ENCODE measurements at regions not wholly inside any gene's neighbourhood (a gene's known extent, or its start where the extent isn't known, plus 50 kb on each side); places are given as distances from the start of the nearest gene placed in this dataset.

DNA sequence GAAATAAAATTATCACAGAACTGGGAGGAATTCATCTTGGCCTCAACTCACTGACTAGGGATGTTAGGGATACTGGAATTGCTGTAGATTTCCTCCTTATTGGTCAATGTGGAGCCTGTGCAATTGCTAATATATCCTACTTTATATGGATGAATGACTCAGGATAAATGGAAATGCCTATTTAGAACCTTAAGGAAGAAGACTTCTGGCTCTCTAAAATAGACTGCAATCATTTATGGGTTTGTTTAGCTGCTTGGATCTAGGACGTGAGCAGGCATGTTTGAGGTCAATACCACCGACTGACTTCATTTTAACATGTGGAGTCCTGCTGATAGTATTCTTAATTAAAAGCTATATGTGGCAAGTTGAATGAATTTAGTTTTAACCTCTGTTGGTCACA is 1040.1 kb upstream of the LRRN3 start:
- no peak for DNase-seq (ENCODE audit: low spot score)

GRCh38 chr7:110051372-110051771 is 1039.6 kb upstream of the LRRN3 start:
- no peak for DNase-seq (ENCODE audit: low spot score)

DNA sequence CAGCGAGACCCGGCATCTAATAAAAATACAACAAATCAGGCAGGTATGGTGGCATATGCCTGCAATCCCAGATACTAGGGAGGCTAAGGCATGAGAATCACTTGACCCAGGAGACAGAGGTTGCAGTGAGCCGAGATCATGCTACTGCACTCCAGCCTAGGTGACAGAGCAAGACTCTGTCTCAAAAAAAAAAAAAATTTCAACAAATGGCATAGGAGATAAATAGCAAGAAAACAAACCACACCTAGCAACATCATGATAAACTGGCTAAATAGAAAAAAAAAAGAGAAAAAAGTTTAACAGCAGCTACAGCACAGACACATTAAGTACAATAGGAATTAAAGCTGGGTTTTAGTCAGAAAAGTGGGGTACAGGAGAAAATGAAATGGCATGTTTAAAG is 1034.6 kb upstream of the LRRN3 start:
- DNase-seq (ENCODE audit: low spot score) = no peak

DNA sequence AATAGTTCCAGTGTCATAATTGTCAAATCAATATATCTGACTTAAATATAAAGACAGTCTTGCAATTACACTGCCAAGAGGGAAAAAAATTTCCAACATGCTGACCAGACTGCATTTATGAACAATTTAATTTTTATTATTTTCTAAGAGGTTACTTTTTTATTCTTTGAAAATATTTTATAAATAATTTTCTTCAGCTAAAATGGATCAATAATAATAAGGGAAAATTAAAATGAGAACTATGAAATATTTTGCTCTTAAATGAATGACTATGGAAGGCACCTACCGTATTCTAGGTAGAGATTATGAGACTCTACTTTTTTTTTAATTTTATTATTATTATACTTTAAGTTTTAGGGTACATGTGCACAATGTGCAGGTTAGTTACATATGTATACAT is 1032.5 kb upstream of the LRRN3 start:
- no peak for DNase-seq (ENCODE audit: low spot score)

- DNase-seq (ENCODE audit: low spot score) = no peak
Observed at GRCh38 chr7:110061387-110061786, 1029.5 kb upstream of the LRRN3 start.

DNA sequence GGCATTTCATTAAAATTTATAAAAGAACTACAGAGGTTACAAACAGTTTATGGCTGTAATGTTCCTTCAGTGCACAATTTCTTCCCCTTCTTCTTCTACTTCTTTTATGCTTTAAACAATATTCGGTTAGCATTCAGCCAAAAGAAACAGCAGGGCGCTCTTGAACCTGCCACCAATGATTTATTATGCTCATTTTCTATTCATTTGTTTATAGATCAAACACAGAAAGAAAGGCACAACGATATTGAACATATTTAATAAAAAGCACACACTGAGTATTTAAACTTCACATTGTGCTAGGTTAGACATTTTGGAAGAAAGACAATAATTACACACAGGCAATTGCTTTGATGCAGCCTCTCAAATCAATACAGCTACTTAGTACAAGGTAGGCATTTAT is 1025.8 kb upstream of the LRRN3 start:
- DNase-seq (ENCODE audit: low spot score) = no peak

- no peak for DNase-seq (ENCODE audit: low spot score)
Observed at GRCh38 chr7:110066843-110067242, 1024.1 kb upstream of the LRRN3 start.

DNA sequence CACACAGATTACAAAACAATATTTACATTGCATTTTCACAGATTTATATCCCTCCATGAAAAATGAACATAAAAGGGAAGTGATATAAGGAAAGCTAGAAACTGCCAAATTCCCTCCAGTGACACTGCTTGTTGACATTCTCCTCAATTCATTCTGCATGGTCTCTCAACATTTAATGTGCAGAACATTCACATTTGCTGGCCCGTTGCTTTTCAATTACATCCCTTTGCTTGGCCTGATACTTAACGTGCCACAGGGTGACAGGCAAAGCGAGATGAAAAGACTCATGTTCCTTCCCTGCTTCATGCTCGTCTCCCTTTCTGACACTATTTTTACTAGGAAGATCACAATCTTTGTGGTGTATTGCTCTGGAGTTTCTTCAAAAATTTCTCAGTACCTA is 1019.7 kb upstream of the LRRN3 start:
- no peak for DNase-seq (ENCODE audit: low spot score)

- DNase-seq (ENCODE audit: low spot score) = no peak
Observed at GRCh38 chr7:110075450-110075849, 1015.5 kb upstream of the LRRN3 start.

- DNase-seq (ENCODE audit: low spot score) = no peak
Observed at GRCh38 chr7:110076194-110076593, 1014.7 kb upstream of the LRRN3 start.

GRCh38 chr7:110084181-110084807 is 1006.6 kb upstream of the LRRN3 start:
- no peak for DNase-seq (ENCODE audit: low spot score)

DNA sequence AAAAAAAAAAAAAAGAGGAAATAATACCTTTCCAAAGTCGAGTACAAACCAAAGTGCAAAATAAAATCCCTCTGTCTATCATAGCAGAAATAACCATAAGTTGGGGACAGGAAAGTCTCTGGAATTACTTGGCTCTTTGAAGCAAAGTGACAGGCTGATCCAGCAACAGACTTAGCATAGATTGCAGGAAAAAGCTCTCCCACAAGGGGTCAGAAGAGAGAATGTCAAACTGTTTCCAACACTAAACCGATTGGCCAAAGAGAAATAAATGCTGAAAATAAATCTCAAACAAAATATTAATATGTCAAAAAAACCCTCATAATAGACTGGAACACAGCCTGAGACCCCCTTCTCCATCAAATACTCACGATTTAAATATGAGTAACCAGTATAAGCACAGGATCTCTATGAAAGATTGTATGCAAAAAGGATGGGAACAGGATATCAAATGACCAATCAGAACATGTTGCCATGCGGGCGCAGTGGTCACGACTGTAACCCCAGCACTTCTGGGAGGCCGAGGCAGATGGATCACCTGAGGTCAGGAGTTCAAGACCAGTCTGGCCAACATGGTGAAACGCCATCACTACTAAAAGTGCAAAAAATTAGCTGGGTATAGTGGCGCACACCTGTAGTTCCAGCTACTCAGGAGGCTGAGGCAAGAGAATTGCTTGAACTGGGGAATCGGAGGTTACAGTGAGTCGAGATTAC is 1000.7 kb upstream of the LRRN3 start:
- no peak for DNase-seq (ENCODE audit: low spot score)

GRCh38 chr7:110095372-110096052 is 995.4 kb upstream of the LRRN3 start:
- no peak for DNase-seq (ENCODE audit: low spot score)

DNA sequence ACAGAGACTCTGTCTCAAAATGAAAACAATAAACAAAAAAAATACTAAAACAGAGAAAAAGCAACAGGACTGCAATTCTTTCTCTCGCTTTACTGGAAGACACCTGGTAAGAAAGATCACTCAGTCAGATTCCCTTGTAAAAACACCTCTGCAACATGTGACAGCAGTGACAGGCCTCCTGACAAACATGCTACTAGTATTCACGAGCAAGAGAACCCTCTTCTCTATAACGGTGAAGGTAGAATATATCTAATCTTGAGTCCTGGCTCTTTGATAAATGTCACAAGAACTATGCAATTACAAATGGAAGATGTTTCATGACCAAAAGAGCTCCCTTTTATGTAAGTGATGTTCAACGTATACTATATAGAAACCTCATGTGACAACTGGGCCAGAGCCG is 986.7 kb upstream of the LRRN3 start:
- no peak for DNase-seq (ENCODE audit: low spot score)

DNA sequence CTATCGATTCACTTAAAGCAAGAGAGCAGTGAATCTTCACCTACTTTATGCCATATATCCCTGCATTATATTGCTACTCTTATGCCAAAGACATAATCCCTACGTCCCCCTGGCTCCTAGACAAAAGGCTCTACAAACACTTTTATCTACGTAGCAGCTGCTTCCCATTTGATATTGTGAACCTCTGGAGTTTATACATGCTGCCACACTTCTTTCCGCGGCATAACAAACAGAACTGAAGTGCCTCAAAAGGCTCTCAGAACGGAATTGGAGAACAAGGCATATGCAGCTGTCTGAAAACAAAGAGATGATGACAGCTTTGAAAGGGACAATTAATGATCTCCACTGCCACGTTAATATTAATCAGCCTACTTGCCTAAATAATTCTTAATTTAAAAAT is 985.6 kb upstream of the LRRN3 start:
- no peak for DNase-seq (ENCODE audit: low spot score)

- DNase-seq (ENCODE audit: low spot score) = no peak
Observed at GRCh38 chr7:110105840-110106239, 985.1 kb upstream of the LRRN3 start.

DNA sequence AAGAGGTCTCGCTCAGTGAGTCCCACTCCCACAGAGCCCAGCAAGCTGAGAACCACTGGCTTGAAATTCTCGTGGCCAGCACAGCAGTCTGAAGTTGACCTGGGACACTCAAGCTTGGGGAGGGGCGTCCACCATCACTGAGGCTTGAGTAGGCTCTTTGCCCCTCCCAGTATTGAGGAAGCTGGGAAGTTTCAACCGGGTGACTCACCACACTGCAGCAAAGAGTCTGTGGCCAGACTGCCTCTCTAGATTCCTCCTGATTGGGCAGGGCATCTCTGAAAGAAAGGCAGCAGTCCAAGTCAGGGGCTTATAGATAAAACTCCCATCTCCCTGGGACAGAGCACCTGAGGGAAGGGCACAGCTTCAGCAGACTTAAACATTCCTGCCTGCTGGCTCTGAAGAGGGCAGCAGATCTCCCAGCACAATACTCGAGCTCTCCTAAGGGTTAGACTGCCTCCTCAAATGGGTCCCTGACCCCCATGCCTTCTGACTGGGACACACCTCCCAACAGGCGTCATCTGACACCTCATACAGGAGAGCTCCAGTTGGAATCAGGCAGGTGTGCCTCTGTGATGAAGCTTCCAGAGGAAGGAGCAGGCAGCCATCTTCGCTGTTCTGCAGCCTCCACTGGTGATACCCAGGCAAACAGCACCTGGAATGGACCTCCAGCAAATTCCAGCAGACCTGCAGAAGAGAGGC is 970.9 kb upstream of the LRRN3 start:
- no peak for DNase-seq (ENCODE audit: low spot score)

DNA sequence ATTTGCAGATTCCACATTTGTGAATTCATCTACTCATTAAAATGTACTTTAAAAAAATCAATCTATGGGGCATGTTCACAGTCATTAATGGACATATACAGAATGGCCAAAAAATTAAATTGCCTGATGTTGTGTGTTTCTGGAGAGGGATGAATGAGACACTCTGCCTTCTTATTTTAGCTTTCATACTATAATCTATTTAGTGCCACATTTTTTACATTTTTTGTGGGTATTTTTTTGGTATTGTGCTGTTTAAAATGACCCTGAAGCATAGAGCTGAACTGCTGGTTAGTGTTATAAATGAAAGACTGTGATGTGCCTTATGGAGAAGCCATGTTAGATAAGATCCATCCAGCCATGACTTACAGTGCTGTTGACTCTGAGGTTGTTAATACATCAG is 961.8 kb upstream of the LRRN3 start:
- no peak for DNase-seq (ENCODE audit: low spot score)

GRCh38 chr7:110130669-110131068 is 960.3 kb upstream of the LRRN3 start:
- DNase-seq (ENCODE audit: low spot score) = no peak

GRCh38 chr7:110131344-110131743 is 959.6 kb upstream of the LRRN3 start:
- no peak for DNase-seq (ENCODE audit: low spot score)

GRCh38 chr7:110139056-110139455 is 951.9 kb upstream of the LRRN3 start:
- DNase-seq (ENCODE audit: low spot score) = no peak

DNA sequence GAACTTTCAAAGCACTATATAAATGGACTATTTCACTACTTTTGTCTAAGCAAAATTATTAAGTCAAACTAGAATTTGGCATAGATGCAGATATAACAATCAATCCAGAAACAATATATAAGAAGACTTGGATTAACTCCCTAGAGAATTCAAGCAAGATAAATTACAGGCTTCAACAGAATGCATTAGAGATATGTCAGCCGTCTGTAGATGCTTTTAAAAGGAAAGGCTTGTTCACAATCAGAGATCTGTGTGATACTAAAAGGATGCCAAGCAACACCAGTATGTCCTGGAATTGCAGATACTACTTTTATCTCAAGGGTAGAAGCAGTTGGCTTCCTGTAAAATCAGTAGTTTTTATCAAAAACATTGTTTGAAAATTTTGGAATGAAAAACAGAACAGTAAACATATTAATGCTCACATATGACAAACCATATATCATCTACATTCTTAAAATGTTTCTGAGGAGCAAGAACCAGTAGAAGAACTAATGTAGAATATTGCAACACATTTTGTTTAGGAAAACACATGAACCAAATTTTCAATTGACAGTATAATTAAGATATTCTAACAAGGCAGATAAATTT is 947.9 kb upstream of the LRRN3 start:
- DNase-seq (ENCODE audit: low spot score) = no peak

GRCh38 chr7:110144599-110144998 is 946.3 kb upstream of the LRRN3 start:
- no peak for DNase-seq (ENCODE audit: low spot score)

Measured in globus pallidus (tissue), 1 donor.